NB4 (cell line): ENCODE measurements at regions not wholly inside any gene's neighbourhood (a gene's known extent, or its start where the extent isn't known, plus 50 kb on each side); places are given as distances from the start of the nearest gene placed in this dataset.

Experiments
- DNase-seq: peaks from one replicate; pipeline ENCODE4 v3.0.0; 2010; ENCODE audit warnings: low read depth
- H3K4me3 ChIP-seq: one replicate; pipeline ENCODE4 v1.5.1; 2011; ENCODE audit warnings: mild to moderate bottlenecking, low read depth, low read length, moderate library complexity
- CTCF ChIP-seq: IDR thresholded peaks from one replicate; pipeline ENCODE4 v1.5.1; 2012; ENCODE audit warnings: low read depth, low read length
- MAX ChIP-seq: IDR thresholded peaks from 2 replicates; pipeline ENCODE4 v1.6.1; 2011; ENCODE audit warnings: low read depth, low read length
- MYC ChIP-seq: IDR thresholded peaks from 2 replicates; pipeline ENCODE4 v1.6.1; 2011; ENCODE audit warnings: low read depth, low read length
- POLR2A ChIP-seq: IDR thresholded peaks from 2 replicates; pipeline ENCODE4 v1.6.1; 2011; ENCODE audit warnings: mild to moderate bottlenecking; ENCODE audit not compliant: insufficient read length; ENCODE audit errors: extremely low read depth

DNA sequence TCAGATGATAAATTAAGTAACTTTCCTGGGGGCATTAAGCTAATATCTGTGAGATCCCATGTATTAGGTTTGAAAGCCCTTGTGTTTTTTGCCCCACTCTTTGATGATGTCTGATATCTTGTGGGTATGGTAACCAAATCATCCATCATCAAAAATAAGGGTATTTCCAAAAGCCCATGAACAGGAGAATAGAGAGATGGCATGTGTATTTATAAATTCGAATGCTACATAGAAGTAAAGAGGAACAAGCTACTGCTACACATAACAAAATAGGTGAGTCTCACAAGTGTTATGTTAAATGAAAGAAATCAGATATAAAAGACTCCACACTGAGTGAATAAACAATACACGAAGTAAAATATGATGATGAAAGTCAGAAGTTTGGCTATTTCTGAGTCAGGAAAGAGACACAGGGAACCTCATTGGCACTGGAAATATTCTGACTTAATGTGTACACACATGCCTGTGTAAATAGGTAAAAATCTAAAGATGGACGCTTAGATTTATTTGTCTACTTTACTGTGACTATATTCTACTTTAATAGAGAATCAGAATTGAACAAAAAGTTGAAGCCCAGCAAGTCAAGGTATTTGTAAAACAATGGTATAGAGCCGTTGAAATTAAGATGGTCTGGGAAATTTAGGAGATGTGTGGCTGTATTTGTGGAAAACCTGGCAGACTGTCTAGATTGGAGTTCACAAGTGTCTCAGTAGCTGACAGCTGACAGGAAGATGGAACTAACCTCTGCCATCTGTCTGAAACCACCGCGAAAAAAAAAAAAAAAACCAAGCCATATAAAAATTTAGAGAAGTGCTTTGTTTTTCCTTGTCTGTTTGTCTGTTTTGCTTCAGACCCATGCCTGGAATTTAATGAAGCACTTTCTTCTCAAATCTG, 111.0 kb upstream of the TGFBR2 start:
- DNase-seq, result peak; percentile 23
- TF ChIP-seq MAX (no peak), MYC (no peak), POLR2A (no peak), CTCF (no peak)
- no peak overlapping the region for H3K4me3 ChIP-seq

DNA sequence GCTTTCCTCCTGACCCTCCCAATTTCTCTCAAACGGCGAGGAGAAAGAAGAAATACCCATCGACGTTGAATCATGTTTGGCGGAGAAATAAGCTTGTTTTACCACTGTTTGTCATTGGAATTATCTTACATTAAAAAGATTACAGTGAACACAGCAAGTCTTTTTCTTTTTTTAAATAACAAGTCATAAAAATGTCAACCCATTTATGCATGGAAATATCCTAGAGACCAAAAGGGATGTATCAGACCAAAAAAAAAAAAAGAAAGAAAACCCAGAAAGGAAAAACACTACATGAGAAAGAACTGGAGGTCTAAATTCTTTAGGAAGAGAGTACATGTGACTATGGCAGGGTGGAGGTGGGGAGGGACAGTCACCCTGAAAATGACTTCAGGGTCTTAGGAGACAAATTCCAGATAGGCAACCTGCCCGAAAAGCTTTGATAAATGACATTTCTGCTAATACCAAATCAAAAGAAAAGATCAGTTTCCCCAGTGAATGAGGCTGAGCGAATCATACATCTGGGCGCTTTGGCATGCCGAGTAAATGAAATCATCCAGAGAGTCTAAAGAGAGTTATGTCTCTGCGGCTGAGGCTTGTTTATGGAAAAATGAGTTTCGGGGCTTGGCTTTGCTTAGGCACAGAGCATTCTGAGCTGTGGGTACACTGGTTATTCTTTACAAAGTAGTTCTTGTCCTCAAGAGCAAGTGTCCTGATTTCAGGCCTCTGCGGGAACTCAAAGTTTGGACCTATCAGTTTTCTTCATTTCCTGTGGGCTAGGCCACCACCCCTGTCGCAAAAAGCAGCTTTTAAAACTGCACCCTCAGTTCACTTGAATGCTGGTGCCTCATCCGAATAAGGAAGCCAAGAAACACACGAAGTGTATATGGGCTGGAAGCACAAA, 110.1 kb upstream of the TGFBR2 start:
- TF ChIP-seq POLR2A, result no peak
- H3K4me3 ChIP-seq, result no peak overlapping the region
- peak; percentile 14 for DNase-seq

DNA sequence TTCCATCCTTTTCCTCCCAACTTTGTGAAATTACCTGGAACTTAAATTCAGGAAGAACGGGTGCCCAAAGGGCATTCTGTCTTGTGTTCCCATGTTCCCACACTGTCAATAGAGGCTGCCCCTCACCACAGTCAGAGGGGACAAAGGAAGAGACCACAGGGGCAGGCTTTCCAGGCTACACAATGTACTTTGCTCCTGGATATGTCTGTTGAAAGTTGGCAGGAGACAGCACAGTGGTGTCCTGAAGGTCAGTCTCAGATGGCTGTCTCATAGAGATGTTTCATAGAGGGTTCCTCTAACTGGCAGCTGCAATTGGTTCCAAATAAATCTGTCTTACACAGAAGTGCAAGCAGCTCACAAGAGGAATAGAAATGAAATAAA, 107.8 kb upstream of the TGFBR2 start:
- TF ChIP-seq POLR2A (no peak), MAX (no peak), CTCF (no peak), MYC (no peak)
- no peak for DNase-seq
- no peak overlapping the region for H3K4me3 ChIP-seq

- TF ChIP-seq MAX, result no peak
- TF ChIP-seq CTCF, result no peak
- TF ChIP-seq POLR2A, result no peak
- TF ChIP-seq MYC, result no peak
- no peak overlapping the region for H3K4me3 ChIP-seq
- no peak for DNase-seq
These were observed 105.6 kb upstream of the TGFBR2 start for GRCh38 chr3:30500666-30501399.

GRCh38 chr3:30501526-30501925, 104.9 kb upstream of the TGFBR2 start:
- TF ChIP-seq POLR2A (no peak), MAX (no peak), CTCF (no peak), MYC (no peak)
- no peak for DNase-seq
- H3K4me3 ChIP-seq, result no peak overlapping the region
